Right renal pelvis (tissue), 4 donors: ENCODE measurements at regions not wholly inside any gene's neighbourhood (a gene's known extent, or its start where the extent isn't known, plus 50 kb on each side); places are given as distances from the start of the nearest gene placed in this dataset.

Experiments
- DNase-seq, 4 donors: peaks; one replicate each; pipeline ENCODE4 v3.0.0-alpha.2; 2013; ENCODE audit warnings: low read depth in 4 of 4, low spot score in 3 of 4, missing footprints in 1 of 4

- DNase-seq: no peak
These were observed 568.9 kb upstream of the ADGRL4 start for GRCh38 chr1:79575424-79575823.

- DNase-seq: no peak
These were observed 561.9 kb upstream of the ADGRL4 start for GRCh38 chr1:79568411-79568810.

- DNase-seq: no peak
These were observed 555.0 kb upstream of the ADGRL4 start for GRCh38 chr1:79561521-79561978.

GRCh38 chr1:79556189-79556588, 549.7 kb upstream of the ADGRL4 start:
- no peak for DNase-seq

GRCh38 chr1:79554688-79555087, 548.2 kb upstream of the ADGRL4 start:
- DNase-seq: no peak

GRCh38 chr1:79551321-79551720, 544.8 kb upstream of the ADGRL4 start:
- DNase-seq: no peak

- no peak for DNase-seq
These were observed 543.9 kb upstream of the ADGRL4 start for GRCh38 chr1:79550402-79550801.

- DNase-seq: no peak
These were observed 542.7 kb upstream of the ADGRL4 start for GRCh38 chr1:79549201-79549600.

- no peak for DNase-seq
These were observed 541.0 kb upstream of the ADGRL4 start for GRCh38 chr1:79547514-79547913.

GRCh38 chr1:79543394-79543793, 536.9 kb upstream of the ADGRL4 start:
- no peak for DNase-seq

- no peak for DNase-seq
These were observed 532.5 kb upstream of the ADGRL4 start for GRCh38 chr1:79539001-79539400.

- no peak for DNase-seq
These were observed 526.0 kb upstream of the ADGRL4 start for GRCh38 chr1:79532555-79532954.

- DNase-seq: no peak
These were observed 525.3 kb upstream of the ADGRL4 start for GRCh38 chr1:79531790-79532189.

GRCh38 chr1:79530476-79530875, 523.9 kb upstream of the ADGRL4 start:
- no peak for DNase-seq

GRCh38 chr1:79530055-79530454, 523.5 kb upstream of the ADGRL4 start:
- DNase-seq: no peak

- no peak for DNase-seq
These were observed 517.6 kb upstream of the ADGRL4 start for GRCh38 chr1:79524126-79524525.

- no peak for DNase-seq
These were observed 512.7 kb upstream of the ADGRL4 start for GRCh38 chr1:79519084-79519760.

- DNase-seq: no peak
These were observed 511.1 kb upstream of the ADGRL4 start for GRCh38 chr1:79517470-79518224.

GRCh38 chr1:79507770-79508169, 501.2 kb upstream of the ADGRL4 start:
- no peak for DNase-seq

GRCh38 chr1:79501153-79501552, 494.6 kb upstream of the ADGRL4 start:
- no peak for DNase-seq

GRCh38 chr1:79499541-79499940, 493.0 kb upstream of the ADGRL4 start:
- DNase-seq: no peak

- peak in 2 of 4 donors; percentile 2 to 9 for DNase-seq
These were observed 490.8 kb upstream of the ADGRL4 start for GRCh38 chr1:79497193-79497773.
